ENCODE measurements at regions not wholly inside any gene's neighbourhood (a gene's known extent, or its start where the extent isn't known, plus 50 kb on each side); places are given as distances from the start of the nearest gene placed in this dataset.

DNA sequence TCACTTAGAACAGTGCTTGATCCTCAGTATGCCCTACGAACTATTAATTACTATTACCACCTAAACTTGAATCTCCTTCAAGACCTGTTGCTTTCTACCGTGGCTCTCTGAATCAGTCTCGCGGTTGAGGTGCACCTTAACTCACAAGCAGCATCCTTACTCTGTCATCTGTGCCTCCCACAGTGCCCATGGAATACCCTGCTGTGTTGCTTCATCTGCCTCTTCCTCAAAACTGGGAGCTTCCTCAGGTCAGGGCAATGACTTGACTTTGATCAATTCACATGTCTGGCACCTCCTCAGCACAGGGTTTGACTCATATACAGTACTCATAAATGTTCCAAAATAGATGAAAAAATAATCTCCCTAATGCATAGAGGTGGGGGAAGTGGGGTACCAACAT lies 305.9 kb downstream of the NUAK1 start:
- 83 to 89% methylated on average over 4 of the region's 4 CpGs for WGBS, 2 experiments (ENCODE audit: insufficient coverage in 1 of 2, insufficient read length in 1 of 2)
- Histone ChIP-seq H3K4me3 (ENCODE audit: low read length) (no peak overlapping the region), H3K4me1 (ENCODE audit: control insufficient read depth, insufficient read depth, low read length) (no peaks in the 10 kb centered on the region), H3K36me3 (ENCODE audit: control insufficient read depth, insufficient read depth, low read length) (no peaks in the 10 kb centered on the region), H3K27me3 (ENCODE audit: control insufficient read depth, insufficient read depth, low read length, poor library complexity, severe bottlenecking) (no peaks in the 10 kb centered on the region), H3K9ac (ENCODE audit: extremely low read depth, low read length, poor library complexity, severe bottlenecking) (no peak overlapping the region), H3K27ac (ENCODE audit: low read depth, low read length) (no peak overlapping the region), H3K9me3 (ENCODE audit: control insufficient read depth, low read length) (no peaks in the 10 kb centered on the region)
- TF ChIP-seq, protein P1, sequence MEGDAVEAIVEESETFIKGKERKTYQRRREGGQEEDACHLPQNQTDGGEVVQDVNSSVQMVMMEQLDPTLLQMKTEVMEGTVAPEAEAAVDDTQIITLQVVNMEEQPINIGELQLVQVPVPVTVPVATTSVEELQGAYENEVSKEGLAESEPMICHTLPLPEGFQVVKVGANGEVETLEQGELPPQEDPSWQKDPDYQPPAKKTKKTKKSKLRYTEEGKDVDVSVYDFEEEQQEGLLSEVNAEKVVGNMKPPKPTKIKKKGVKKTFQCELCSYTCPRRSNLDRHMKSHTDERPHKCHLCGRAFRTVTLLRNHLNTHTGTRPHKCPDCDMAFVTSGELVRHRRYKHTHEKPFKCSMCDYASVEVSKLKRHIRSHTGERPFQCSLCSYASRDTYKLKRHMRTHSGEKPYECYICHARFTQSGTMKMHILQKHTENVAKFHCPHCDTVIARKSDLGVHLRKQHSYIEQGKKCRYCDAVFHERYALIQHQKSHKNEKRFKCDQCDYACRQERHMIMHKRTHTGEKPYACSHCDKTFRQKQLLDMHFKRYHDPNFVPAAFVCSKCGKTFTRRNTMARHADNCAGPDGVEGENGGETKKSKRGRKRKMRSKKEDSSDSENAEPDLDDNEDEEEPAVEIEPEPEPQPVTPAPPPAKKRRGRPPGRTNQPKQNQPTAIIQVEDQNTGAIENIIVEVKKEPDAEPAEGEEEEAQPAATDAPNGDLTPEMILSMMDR (conservative IDR thresholded peaks at IDR 0.05) = no peak
- Mint-ChIP-seq H3K27ac (no peak overlapping the region), H3K9me3 (no peaks in the 10 kb centered on the region), H3K4me1 (peaks cover 5% of the 10 kb centered on the region), H3K4me3 (no peak overlapping the region), H3K36me3 (ENCODE audit: low read depth) (no peaks in the 10 kb centered on the region), H3K27me3 (ENCODE audit: insufficient read depth) (no peaks in the 10 kb centered on the region)
- no peak for DNase-seq

DNA sequence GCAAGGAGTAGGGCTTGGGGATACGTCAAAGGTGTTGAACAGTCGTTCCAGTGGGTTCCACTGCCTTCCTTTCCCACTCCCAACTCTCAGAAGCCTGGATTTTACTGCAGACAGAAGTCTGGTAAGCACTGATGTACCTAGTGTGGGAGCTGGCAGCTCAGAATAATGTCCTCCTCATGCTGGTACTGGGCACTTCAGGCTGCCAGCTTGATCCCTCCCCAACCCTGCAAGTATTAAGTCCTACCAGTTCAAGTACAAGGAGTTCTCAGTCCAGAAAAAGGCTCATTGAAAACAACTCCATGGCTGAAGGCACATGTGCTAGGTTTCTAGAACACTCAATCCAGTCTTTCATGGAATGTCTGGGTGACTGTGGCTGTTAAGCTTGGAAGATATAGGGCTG lies 304.3 kb downstream of the NUAK1 start:
- no peak overlapping the region for H3K4me3 ChIP-seq (ENCODE audit: low read length)
- H3K27ac ChIP-seq (ENCODE audit: low read depth, low read length) = no peak overlapping the region
- H3K27me3 ChIP-seq (ENCODE audit: control insufficient read depth, insufficient read depth, low read length, poor library complexity, severe bottlenecking) = no peaks in the 10 kb centered on the region
- H3K4me1 ChIP-seq (ENCODE audit: control insufficient read depth, insufficient read depth, low read length) = no peaks in the 10 kb centered on the region
- TF ChIP-seq, protein P1 (conservative IDR thresholded peaks at IDR 0.05) = no peak
- no peak overlapping the region for H3K9ac ChIP-seq (ENCODE audit: extremely low read depth, low read length, poor library complexity, severe bottlenecking)
- Mint-ChIP-seq H3K9me3 (no peaks in the 10 kb centered on the region), H3K27ac (no peak overlapping the region), H3K36me3 (ENCODE audit: low read depth) (no peaks in the 10 kb centered on the region), H3K4me3 (no peak overlapping the region), H3K4me1 (peaks cover 5% of the 10 kb centered on the region), H3K27me3 (ENCODE audit: insufficient read depth) (no peaks in the 10 kb centered on the region)
- H3K36me3 ChIP-seq (ENCODE audit: control insufficient read depth, insufficient read depth, low read length) = no peaks in the 10 kb centered on the region
- H3K9me3 ChIP-seq (ENCODE audit: control insufficient read depth, low read length) = no peaks in the 10 kb centered on the region
- 78 to 100% methylated on average over 2 of the region's 2 CpGs for WGBS, 2 experiments (ENCODE audit: insufficient coverage in 1 of 2, insufficient read length in 1 of 2)
- no peak for DNase-seq

DNA sequence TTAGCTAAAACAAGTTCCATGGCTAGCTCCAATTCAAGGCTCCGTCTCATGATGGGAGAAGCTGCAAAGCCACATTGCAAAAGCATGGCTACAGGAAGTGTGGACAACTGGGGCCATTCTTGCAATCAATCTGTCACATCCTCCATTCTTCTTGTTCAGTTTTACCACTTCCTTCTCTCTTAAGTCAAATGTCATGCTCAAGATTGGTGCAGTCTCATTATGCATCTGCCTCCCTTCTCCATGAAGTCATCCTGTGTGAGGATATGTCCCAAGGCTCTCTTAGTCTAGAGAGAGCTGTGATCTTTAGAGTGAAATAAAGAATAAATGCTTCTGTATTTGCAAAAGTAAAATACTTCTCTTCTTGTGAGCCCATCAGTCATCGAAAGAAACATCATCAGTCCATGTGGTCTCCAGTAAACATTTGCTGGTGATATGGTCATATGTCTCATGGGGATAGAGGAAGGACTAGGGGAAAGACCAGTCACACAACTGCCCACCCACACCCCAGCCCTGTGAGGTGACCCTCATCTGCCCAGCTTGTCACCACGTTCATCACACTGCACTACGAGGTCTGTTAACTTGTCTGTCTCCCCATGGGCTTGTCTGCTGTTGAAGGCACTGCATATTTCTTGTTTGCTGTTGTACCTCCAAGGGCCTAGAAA lies 303.0 kb downstream of the NUAK1 start:
- Histone ChIP-seq H3K27me3 (ENCODE audit: control insufficient read depth, insufficient read depth, low read length, poor library complexity, severe bottlenecking) (no peaks in the 10 kb centered on the region), H3K4me1 (ENCODE audit: control insufficient read depth, insufficient read depth, low read length) (no peaks in the 10 kb centered on the region), H3K36me3 (ENCODE audit: control insufficient read depth, insufficient read depth, low read length) (no peaks in the 10 kb centered on the region), H3K9ac (ENCODE audit: extremely low read depth, low read length, poor library complexity, severe bottlenecking) (no peak overlapping the region), H3K27ac (ENCODE audit: low read depth, low read length) (no peak overlapping the region), H3K9me3 (ENCODE audit: control insufficient read depth, low read length) (no peaks in the 10 kb centered on the region), H3K4me3 (ENCODE audit: low read length) (no peak overlapping the region)
- H3K27ac Mint-ChIP-seq = no peak overlapping the region
- WGBS, 2 experiments (ENCODE audit: insufficient coverage in 1 of 2, insufficient read length in 1 of 2) = 94 to 100% methylated on average over 2 to 4 of the region's 4 CpGs
- peaks cover 11% of the 10 kb centered on the region for H3K4me1 Mint-ChIP-seq
- H3K27me3 Mint-ChIP-seq (ENCODE audit: insufficient read depth) = no peaks in the 10 kb centered on the region
- DNase-seq = no peak
- no peak overlapping the region for H3K4me3 Mint-ChIP-seq
- no peaks in the 10 kb centered on the region for H3K9me3 Mint-ChIP-seq
- TF ChIP-seq, protein P1 (conservative IDR thresholded peaks at IDR 0.05) = no peak
- no peaks in the 10 kb centered on the region for H3K36me3 Mint-ChIP-seq (ENCODE audit: low read depth)

Data from endodermal cell (in vitro differentiated cells).